HG02852 (cell line): ENCODE measurements at regions not wholly inside any gene's neighbourhood (a gene's known extent, or its start where the extent isn't known, plus 50 kb on each side); places are given as distances from the start of the nearest gene placed in this dataset.
A peak's percentile ranks its signal among the peaks of the same experiment; 100 is the strongest.

Experiments used
- ATAC-seq: cut with Tn5 transposase; IDR thresholded peaks from one replicate; pipeline ENCODE4 v1.9.1; 2021; ENCODE audit warnings: mild to moderate bottlenecking, moderate library complexity; ENCODE audit not compliant: unreplicated experiment

DNA sequence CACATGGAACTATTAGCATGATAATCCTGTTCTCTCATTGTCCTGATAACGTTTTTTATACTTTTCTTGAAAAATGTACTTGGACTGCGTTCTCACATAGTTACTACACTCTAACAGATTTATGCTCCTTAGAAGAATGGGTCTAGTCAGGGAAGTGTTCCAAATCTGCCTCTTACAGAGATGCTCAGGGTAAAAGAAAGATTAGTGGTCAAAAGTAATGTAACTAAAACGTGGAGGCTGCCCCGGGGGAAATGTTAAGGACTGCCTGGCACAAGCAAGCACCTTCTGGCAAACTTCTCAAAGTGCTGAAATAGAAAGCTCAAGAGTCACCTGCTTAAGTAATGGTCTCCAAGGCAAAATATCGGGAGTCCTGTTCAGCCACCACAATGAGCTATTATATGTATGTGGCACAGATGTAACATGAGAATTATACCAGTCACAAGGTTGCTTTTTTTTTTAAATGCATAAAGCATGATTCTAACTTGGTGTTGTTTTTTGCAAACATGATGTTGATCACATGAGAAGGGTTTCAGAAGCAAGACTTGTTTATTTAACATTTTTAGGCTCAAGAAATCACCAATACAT lies 244.5 kb upstream of the JARID2 start:
- no peak for ATAC-seq

DNA sequence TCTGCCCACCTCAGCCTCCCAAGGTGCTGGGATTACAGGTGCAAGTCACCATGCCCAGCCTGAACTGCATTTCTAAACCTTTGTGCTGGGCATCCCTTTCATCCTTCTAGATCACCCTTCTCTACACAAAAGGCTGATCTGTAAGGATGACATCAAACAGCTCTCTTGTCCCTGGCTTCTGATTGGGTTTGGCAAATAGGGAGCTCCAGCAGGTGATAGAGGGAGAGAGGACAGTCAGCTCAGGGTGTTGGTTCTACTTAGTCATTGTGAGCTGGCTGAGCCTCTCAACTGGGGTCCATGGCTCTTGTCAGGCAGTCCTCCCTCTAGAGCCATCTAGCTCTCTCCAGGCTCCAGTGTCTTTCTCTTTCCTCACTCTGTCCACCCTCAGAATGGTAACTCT lies 237.6 kb upstream of the JARID2 start:
- ATAC-seq, result no peak

DNA sequence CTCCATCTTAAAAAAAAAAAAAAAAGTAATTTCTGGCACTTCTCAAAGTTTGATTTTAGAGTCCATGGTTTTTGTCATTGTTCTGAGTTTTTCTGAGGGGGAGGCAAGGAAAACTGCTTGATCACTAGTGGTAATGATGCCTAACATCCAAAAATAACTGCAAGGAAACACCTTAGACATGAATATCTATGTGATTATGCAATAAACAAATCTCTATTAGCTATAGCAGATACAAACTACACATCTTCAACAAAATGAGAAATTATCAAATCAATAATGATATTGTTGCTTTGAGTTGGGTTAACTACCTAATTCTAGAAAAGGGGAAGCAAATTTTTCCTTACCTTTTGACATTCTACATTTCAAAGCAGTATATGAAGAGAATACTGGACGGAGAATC lies 230.9 kb upstream of the JARID2 start:
- no peak for ATAC-seq

DNA sequence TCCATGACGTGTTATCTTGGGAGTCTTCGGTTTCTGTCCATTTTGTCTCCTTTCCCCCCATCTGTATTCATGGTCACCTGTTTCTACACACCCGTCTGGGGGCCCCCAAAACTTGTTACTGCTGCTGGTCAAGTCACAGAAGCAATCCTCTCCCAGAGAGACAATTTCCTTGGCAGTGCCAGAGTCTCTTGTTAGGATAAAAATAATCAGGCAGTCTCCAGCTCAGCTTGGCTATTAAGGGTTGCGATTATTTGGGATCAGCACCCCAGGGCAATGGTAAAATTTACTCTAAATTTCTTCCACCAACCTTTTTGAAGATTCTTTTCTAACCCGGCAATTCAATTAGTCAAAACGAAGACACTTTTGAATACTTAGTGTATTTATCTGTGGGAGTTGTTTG lies 229.1 kb upstream of the JARID2 start:
- ATAC-seq, result no peak

DNA sequence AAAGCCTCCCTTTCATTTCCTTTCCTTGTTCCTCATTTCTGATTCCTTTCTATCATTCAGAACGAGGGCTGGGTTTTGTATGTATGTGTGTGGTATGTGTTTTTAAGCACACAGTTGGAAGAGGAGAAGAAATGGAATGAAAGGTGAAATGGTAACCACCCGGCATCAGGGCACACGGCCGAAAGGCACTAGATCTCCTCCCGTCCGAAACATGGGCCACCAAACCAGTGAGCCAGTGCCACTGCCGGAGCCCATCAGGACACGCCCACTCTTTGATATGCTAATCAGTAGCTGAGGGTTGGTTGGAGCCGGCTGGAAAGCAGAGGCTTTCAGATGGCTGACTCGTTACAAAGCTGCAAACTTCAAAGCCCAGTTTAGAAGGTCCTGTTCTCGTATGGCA lies 228.6 kb upstream of the JARID2 start:
- ATAC-seq, result no peak

DNA sequence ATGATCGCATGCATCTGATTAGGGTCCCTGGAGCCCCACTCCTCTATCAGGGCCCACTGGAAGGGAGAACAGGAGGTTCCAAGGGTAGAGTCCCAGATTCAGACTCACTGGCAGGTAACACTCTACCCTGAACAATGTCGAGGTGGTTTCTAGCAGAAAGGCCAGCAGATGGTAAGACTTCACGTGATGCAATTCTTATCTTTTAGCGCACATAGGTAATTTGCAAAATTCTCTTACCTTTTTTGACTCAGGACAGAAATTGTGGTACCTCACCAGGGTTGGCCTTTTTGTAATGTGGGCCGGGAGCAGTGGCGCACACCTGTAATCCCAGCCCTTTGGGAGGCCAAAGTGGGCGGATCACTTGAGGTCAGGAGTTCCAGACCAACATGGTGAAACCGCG lies 228.1 kb upstream of the JARID2 start:
- ATAC-seq, result no peak

DNA sequence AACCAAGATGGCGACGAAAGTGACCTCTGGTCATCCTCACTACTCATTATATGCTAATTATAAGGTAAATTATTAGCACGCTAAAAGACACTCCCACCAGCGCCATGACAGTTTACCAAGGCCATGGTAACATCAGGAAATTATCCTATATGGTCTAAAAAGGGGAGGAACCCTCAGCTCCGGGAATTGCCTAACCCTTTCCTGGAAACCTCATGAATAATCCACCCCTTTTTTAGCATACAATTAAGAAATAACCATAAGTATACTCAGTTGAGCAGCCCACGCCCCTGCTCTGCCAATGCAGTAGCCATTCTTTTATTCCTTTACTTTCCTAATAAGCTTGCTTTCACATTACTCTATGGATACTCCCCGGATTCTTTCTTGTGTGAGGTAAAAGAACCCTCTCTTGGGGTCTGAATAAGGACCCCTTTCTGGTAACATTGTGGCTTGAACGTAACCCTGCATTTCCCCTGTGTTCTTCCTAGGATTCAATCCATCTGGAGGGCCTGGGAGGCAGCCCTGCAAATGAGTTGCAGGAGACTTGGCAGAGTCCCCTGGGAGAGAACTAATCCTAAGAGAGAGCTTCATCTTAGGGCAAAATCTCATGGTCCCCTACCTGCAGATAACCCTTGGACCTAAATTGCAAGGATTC lies 225.6 kb upstream of the JARID2 start:
- no peak for ATAC-seq

DNA sequence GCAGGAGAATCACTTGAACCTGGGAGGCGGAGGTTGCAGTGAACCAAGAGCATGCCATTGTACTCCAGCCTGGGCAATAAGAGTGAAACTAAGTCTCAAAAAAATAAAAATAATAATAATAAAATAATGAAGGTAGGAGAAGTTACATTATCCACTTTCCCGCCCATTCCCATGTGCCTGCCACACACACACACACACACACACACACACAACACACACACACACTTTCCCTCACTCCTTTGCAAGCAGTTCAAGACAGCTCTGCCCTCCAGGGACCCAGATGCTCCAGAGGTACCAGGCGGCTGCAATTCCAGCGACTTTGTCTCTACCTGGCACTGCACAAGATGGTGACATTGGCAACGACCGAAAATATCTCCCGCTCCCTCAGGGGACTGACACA lies 224.8 kb upstream of the JARID2 start:
- no peak for ATAC-seq

DNA sequence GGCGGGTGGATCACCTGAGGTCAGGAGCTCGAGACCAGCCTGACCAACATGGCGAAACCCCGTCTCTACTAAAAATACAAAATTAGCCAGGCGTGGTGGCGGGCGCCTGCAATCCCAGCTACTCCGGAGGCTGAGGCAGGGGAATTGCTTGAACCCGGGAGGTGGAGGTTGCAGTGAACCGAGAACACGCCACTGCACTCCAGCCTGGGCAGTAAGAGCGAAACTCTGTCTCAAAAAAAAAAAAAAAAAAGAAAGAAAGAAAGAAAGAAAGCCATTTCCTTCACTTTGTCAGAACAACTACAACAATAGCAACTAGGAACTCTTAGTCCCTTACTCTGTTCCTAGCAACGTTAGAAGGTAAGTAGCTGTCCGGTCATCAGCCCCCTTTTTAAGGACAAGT lies 222.9 kb upstream of the JARID2 start:
- peak; percentile 39 for ATAC-seq

DNA sequence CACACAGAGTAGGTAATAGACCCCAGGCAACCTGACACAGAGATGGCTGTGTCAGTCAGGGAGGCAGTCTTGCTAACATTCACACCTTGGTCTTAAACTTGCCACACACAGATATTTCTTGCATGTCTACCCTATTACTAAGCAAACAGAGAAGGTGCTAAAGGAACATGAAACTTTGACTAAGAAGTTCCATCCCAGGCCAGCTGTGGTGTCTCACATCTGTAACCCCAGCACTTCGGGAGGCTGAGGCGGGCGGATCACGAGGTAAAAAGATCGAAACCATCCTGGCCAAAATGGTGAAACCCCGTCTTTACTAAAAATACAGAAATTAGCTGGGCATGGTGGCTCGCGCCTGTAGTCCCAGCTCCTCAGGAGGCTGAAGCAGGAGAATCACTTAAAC lies 222.4 kb upstream of the JARID2 start:
- ATAC-seq, result peak; percentile 95

DNA sequence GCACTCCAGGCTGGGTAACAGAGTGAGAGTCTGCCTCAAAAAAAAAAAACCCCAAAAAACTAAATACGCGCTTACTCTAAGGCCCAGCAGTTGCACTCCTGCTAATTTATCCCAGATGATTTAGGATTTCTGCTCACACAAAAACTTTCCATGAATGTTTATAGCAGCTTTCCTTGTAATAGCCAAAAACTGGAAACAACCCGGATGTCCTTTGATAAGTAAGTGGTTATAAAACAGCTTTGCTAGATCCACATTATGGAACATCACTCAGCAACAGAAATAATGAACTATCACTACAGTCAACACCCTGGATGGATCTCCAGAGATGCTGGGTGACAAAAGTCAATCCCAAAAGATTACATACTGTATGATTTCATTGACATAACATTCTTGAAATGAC lies 220.4 kb upstream of the JARID2 start:
- no peak for ATAC-seq

DNA sequence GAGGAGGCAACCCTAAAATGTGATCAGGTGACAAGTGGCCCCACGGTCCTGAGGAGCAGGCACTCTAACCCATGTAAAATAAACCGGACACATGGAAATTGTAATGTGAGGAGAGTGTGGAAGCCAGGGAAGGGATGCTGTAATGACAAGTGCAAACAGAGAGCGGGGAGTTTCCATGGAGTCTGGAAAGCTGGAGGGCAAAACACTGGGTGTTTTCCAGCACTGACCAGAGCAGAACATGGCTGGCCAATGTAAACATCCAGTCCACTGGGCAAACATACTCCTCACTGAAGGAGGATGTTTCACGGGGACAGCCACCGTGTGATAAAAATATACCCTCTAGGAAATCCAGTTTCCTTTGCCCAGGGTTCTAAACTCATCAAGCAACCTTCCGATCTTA lies 219.0 kb upstream of the JARID2 start:
- no peak for ATAC-seq

DNA sequence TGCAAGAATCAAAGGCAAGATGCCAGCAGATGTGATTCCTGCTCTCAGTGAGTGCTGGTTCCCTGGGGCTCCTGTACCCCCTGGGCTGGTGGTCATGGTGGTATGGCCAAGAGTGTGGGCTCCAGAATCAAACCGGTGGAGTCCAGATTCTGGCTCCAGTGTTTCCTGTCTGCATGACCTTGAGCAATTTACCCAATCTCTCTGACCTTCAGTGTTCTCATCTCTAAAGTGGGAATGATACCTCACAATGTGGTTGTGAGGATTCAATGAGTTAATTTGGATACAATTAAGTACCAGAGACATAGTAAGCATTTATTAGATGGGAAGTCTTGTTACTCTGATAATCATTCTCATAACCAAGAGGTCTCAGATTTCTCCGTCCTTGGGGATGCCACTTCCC lies 218.4 kb upstream of the JARID2 start:
- no peak for ATAC-seq

DNA sequence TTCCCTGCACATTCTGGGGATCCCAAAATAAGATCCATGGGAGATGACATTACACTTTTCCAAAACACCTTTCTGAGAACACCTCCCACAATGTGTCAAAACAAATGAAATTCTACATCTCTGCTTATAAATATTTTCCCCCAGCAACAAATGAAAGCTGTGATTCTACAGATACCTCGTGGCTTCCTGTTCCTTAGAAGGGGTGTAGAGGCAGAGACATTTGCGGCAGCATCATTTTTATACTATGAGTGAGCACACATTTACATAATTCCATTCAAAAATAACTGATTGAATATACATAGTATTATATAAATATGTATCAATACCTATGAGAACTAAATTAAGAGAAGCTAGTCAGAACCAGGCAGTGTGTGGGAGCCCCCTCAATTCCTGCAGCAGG lies 213.9 kb upstream of the JARID2 start:
- no peak for ATAC-seq

DNA sequence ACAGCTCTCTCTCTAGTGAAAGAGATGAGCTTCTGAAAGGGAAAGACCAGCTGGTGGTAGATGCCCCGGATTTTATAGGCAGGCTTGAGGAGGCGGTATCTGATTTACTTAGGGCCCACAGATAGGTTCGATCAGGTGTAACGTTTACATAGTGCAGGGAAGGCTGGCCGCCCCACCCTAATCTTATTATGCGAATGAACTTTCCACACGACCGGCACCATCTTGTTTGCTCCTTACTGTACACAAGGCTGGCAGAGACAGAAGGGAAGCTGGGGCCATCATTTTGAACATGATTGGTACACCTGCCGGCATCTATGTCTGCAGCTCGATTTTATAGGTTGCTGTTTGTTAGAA lies 212.0 kb upstream of the JARID2 start:
- ATAC-seq, result no peak

DNA sequence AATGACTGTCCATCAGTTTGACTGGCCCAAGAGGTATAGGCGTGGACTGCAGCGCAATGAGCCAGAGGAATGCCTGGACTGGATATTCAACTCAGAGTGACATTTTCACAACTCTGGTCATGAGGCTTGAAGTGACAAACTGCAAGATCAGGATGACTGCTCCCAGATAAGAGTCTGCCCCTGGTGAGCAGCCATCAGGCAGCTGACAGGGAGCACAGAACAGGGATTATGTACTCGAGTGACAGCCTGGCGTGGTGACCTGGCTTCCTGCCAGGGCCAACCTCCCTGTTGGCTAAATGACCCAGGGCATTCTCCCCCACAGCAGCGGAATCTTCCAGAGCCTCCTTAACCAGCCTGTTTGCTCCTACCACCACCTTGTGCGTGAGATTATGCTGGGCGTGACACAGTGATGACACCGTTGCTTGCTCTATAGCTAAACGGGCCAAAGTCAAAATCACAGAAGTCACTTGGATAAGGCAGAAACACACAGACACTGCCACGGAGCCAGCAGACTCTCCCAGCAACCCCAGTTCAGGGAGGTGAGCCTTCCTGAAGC lies 209.1 kb upstream of the JARID2 start:
- ATAC-seq, result no peak

DNA sequence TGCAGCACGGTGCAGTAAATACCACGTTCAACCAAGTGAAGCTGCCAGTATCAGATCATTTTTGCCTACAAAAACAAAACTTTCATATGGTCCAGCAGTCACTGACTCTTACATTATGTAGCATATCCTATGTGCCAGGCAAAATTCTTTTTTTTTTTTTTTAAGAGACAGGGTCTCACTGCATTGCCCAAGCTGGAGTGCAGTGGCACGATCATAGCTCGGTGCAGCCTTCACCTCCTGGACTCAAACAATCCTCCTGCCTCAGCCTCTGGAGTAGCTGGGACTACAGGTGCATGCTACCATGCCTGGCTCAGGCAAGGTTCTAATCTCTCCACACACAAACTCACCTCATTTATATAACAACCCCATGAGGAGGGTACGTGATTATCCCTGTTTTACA lies 208.6 kb upstream of the JARID2 start:
- ATAC-seq, result no peak

DNA sequence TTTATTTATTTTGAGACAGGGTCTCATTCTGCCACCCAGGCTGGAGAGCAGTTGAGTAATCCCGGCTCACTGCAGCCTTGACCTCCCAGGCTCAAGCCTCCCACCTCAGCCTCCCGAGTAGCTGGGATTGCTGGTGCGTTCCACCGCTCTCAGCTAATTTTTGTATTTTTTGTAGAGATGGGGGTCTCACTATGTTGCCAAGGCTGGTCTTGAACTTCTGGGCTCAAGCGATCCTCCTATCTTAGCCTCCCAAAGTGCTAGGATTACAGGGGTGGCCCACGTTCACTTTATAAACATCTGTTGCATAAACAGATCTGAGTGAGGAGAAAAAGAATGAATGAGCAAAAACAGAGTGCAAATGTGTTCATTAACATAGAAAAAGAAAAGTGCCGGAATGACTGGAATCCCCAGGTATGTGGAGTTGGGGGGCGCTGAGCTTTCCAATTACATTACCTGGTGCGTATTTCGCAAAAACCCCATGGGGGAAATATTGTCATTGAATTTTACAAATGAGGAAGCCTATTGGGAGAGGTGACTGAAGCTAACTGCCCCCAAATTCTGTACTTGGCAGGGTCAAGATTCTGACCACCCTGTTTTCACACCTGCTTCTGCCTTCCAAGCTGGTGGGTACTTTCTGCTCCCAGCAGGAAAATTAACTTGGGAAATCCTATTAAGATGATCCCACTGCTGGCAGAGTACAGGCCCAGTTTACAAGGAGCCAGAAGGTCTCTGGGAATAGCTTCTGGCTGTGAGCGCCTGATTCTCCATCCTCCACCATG lies 207.7 kb upstream of the JARID2 start:
- ATAC-seq, result no peak

DNA sequence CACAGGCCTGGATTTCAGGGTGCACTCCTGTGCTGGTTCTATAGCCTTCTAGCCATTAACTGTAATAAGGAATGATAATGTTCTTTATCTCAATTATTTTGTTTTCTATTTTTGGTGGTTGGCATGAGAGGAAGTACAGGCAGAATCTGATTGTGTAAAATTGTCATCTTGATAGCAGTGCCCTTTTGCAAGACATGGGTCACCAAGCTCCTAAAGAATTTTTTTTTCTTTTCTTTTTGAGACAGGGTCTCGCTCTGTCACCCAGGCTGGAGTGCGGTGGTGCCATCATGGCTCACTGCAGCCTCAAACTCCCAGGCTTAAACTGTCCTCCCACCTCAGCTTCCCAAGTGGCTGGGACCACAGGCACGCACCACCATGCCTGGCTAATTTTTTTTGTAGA lies 206.7 kb upstream of the JARID2 start:
- ATAC-seq, result no peak

DNA sequence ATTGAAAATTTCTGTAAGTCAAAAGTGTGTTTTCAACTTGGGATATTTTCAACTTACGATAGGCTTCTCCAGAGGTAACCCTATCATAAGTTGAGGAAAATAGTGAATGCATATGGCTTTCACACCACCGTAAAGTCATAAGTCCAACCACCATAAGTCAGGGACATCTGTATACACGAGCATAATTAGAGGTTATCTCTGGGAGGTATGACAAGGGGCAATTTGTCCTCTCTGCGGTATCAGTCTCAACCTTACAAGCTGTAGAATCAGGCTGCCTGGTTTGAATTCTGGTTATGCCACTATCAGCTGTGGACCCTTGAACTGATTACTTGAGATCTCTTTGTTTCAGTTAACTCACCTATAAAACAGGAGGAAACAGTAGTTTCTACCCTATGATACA lies 202.9 kb upstream of the JARID2 start:
- no peak for ATAC-seq

DNA sequence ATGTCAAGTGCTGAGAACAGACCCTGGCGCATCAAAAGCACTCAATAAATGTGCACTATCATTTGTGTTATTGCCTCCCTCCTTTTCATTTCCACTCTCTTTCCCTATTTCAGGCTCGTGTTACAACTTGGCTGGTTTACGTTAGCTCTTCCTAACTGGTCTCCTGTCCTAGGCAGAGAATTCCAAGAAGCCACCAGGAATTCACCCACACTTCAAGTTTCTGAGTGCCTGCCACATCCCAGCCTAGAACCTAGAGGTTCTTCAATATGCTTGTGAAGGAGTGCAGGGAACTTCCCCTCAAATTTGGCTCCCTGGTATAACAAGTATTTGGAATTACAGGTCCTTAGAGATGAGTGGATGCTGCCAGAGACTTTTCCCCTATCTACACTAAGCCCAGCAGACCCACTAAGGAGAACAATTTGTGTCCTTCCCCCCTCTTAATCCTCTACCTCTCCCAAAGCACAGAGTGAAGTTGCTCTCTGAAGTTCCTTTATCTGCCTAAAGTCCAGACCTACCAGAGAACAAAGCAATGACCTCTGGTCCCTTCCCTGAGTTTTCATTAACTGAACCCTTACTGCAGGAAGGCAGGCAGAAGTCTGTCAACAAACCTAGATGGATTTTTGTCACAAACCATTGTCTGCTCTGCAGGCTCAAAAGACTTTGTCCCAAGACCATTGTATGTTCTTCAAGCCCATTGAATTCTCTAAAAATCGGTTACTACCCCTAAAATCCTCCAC lies 201.6 kb upstream of the JARID2 start:
- no peak for ATAC-seq

DNA sequence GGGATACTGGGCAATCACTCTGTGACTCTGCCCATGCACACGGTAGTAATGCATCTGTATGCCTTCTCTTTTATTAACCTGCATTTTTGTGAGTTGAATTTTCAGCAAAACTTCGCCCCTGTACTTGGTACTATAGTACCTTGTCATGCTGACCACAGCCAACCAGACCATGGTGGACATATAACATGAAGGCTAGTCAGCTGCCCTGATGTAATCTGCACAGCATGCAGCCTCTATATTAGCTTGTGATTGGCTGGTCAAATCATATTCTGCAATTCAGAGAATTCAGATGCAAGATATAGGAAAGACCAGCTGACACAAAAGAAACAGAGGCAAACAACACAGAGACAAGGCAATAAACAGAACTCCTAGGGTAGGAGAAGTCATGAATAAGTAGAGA lies 200.9 kb upstream of the JARID2 start:
- no peak for ATAC-seq
